ENCODE measurements at regions not wholly inside any gene's neighbourhood (a gene's known extent, or its start where the extent isn't known, plus 50 kb on each side); places are given as distances from the start of the nearest gene placed in this dataset.

- H3K36me3 ChIP-seq (replicated peaks in 1 of 2; ENCODE audit: control extremely low read depth in 1 of 2, control insufficient read depth in 1 of 2, extremely low read depth in 1 of 2, insufficient read depth in 2 of 2, low read length in 1 of 2), result no peaks in the 10 kb centered on the region
- no peak overlapping the region for H3K4me3 Mint-ChIP-seq
- ChIA-PET POLR2A (no interaction called here), CTCF (no interaction called here)
- no peak overlapping the region for H3K4me2 ChIP-seq (replicated peaks; ENCODE audit: low read depth, low read length, poor library complexity, severe bottlenecking)
- H3K79me2 ChIP-seq (ENCODE audit: control insufficient read depth, insufficient read depth, low read length), result no peaks in the 10 kb centered on the region
- no peaks in the 10 kb centered on the region for H4K20me1 ChIP-seq (ENCODE audit: control insufficient read depth, insufficient read depth, low read length, poor library complexity, severe bottlenecking)
- no peaks in the 10 kb centered on the region for H3K4me1 Mint-ChIP-seq
- intact Hi-C loops (cut with micrococcal nuclease), result no loop called here
- ATAC-seq (ENCODE audit: low read depth), result no peak
- peaks cover 0 to 5% (median 0%) of the 10 kb centered on the region in 4 experiments for H3K27me3 ChIP-seq (replicated peaks in 1 of 4; ENCODE audit: control extremely low read depth in 1 of 4, control insufficient read depth in 3 of 4, insufficient read depth in 4 of 4, low read length in 3 of 4)
- H3K9me3 ChIP-seq (ENCODE audit: control extremely low read depth in 1 of 3, control insufficient read depth in 2 of 3, insufficient read depth in 1 of 3, low read length in 2 of 3), result peaks cover 0 to 7% (median 0%) of the 10 kb centered on the region in 3 donors
- peaks cover 0 to 8% of the 10 kb centered on the region in 2 donors for H3K4me1 ChIP-seq (ENCODE audit: control insufficient read depth in 2 of 2, insufficient read depth in 2 of 2, low read length in 2 of 2)
- no peak for TF ChIP-seq EZH2 (IDR thresholded peaks at IDR 0.05; ENCODE audit: borderline replicate concordance, insufficient read depth, low read depth, low read length, poor library complexity, severe bottlenecking)
- no peak for TF ChIP-seq CTCF (IDR thresholded peaks at IDR 0.05)
- H2AFZ ChIP-seq (ENCODE audit: insufficient read depth, low read depth, low read length, poor library complexity, severe bottlenecking), result no peak overlapping the region
- no peaks in the 10 kb centered on the region for H3K27me3 Mint-ChIP-seq
- no peak for DNase-seq
- H3K9ac ChIP-seq (ENCODE audit: low read length), result no peak overlapping the region
- H3K27ac Mint-ChIP-seq, result no peak overlapping the region
- WGBS (ENCODE audit: insufficient coverage), result no CpG with 5 or more reads among the region's 6 CpGs
- no peaks in the 10 kb centered on the region for H3K9me3 Mint-ChIP-seq (ENCODE audit: insufficient read depth)
- no peak overlapping the region for H3K27ac ChIP-seq (ENCODE audit: low read length in 2 of 2)
- no peak overlapping the region for H3K4me3 ChIP-seq (ENCODE audit: control extremely low read depth in 1 of 5, extremely low read depth in 1 of 5, insufficient read depth in 1 of 5, low read depth in 2 of 5, low read length in 4 of 5)
Observed at GRCh38 chr13:59444210-59444857, 719.4 kb downstream of the DIAPH3 start.

DNA sequence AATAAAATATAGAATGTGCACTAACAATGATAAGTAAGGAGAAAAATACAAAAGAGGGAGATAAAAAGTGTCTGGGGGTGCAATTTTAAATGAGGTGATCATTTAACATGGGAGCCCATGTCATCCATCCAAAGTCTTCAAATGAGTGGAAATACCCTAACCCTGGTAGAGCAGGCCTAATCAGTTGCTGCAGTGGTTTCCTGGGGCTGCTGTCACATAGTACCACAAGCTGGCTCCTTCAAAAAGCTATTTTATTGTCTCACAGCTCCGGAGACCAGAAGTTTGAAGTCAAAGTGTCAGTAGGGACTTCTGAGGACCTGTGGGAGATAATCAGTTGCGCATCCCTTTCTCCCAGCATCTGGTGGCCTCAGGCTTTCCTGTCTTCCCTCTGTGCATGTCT lies 717.9 kb downstream of the DIAPH3 start:
- Mint-ChIP-seq H3K27ac (no peak overlapping the region), H3K4me1 (no peaks in the 10 kb centered on the region), H3K27me3 (no peaks in the 10 kb centered on the region), H3K4me3 (no peak overlapping the region), H3K9me3 (ENCODE audit: insufficient read depth) (no peaks in the 10 kb centered on the region)
- Histone ChIP-seq H3K4me2 (replicated peaks; ENCODE audit: low read depth, low read length, poor library complexity, severe bottlenecking) (no peak overlapping the region), H3K79me2 (ENCODE audit: control insufficient read depth, insufficient read depth, low read length) (no peaks in the 10 kb centered on the region), H3K4me1 (ENCODE audit: control insufficient read depth in 2 of 2, insufficient read depth in 2 of 2, low read length in 2 of 2) (peaks cover 0 to 8% of the 10 kb centered on the region in 2 donors), H3K9me3 (ENCODE audit: control extremely low read depth in 1 of 3, control insufficient read depth in 2 of 3, insufficient read depth in 1 of 3, low read length in 2 of 3) (no peaks in the 10 kb centered on the region), H3K27me3 (replicated peaks in 1 of 4; ENCODE audit: control extremely low read depth in 1 of 4, control insufficient read depth in 3 of 4, insufficient read depth in 4 of 4, low read length in 3 of 4) (peaks cover 0 to 5% (median 0%) of the 10 kb centered on the region in 4 experiments), H3K27ac (ENCODE audit: low read length in 2 of 2) (no peak overlapping the region), H4K20me1 (ENCODE audit: control insufficient read depth, insufficient read depth, low read length, poor library complexity, severe bottlenecking) (no peaks in the 10 kb centered on the region), H3K9ac (ENCODE audit: low read length) (no peak overlapping the region), H3K36me3 (replicated peaks in 1 of 2; ENCODE audit: control extremely low read depth in 1 of 2, control insufficient read depth in 1 of 2, extremely low read depth in 1 of 2, insufficient read depth in 2 of 2, low read length in 1 of 2) (no peaks in the 10 kb centered on the region), H3K4me3 (ENCODE audit: control extremely low read depth in 1 of 5, extremely low read depth in 1 of 5, insufficient read depth in 1 of 5, low read depth in 2 of 5, low read length in 4 of 5) (no peak overlapping the region), H2AFZ (ENCODE audit: insufficient read depth, low read depth, low read length, poor library complexity, severe bottlenecking) (no peak overlapping the region)
- ChIA-PET CTCF (no interaction called here), POLR2A (no interaction called here)
- DNase-seq, result no peak
- no peak for ATAC-seq (ENCODE audit: low read depth)
- TF ChIP-seq EZH2 (IDR thresholded peaks at IDR 0.05; ENCODE audit: borderline replicate concordance, insufficient read depth, low read depth, low read length, poor library complexity, severe bottlenecking) (no peak), CTCF (IDR thresholded peaks at IDR 0.05) (no peak)
- WGBS (ENCODE audit: insufficient coverage), result 100% methylated on average over 1 of the region's 2 CpGs
- intact Hi-C loops (cut with micrococcal nuclease), result no loop called here
